Kidney (tissue), 13 donors: ENCODE measurements at regions not wholly inside any gene's neighbourhood (a gene's known extent, or its start where the extent isn't known, plus 50 kb on each side); places are given as distances from the start of the nearest gene placed in this dataset.

ENCODE experiments used
- DNase-seq, 5 donors: peaks; one replicate each; pipeline ENCODE4 v3.0.0-alpha.2; 2013 to 2020
- FAIRE-seq: peaks from 2 replicates; lab custom pipeline; 2012; peaks lifted over from hg19 to GRCh38; lab: Jason Lieb, UNC
- H3K27ac ChIP-seq, 2 donors: one replicate each; pipeline ENCODE4 v1.7.0; 2013; ENCODE audit warnings: low read depth in 2 of 2, low read length in 2 of 2, inconsistent platforms in 1 of 2
- H3K27me3 ChIP-seq: one replicate; pipeline ENCODE4 v1.7.1; 2013; ENCODE audit warnings: low read length, inconsistent platforms; ENCODE audit not compliant: control insufficient read depth, insufficient read depth
- H3K36me3 ChIP-seq, 3 donors: one replicate each; pipeline versions ENCODE4 v1.7.0 to v1.7.1; 2013; ENCODE audit warnings: low read length in 3 of 3, control low read depth in 1 of 3, inconsistent platforms in 1 of 3; ENCODE audit not compliant: insufficient read depth in 3 of 3, control insufficient read depth in 2 of 3
- H3K4me1 ChIP-seq, 3 donors: one replicate each; pipeline versions ENCODE4 v1.7.0 to v1.7.1; 2013; ENCODE audit warnings: low read length in 3 of 3, inconsistent platforms in 1 of 3, low read depth in 1 of 3; ENCODE audit not compliant: control insufficient read depth in 2 of 3, insufficient read depth in 2 of 3
- H3K4me3 ChIP-seq, 3 donors: one replicate each; pipeline versions ENCODE4 v1.7.0 to v1.8.1; 2013; ENCODE audit warnings: low read length in 3 of 3, control low read depth in 1 of 3, inconsistent platforms in 1 of 3
- H3K9ac ChIP-seq, 3 donors: one replicate each; pipeline versions ENCODE4 v1.7.0 to v1.7.1; 2013; ENCODE audit warnings: low read length in 3 of 3, control low read depth in 1 of 3, inconsistent platforms in 1 of 3
- H3K9me3 ChIP-seq, 3 donors: one replicate each; pipeline versions ENCODE4 v1.7.0 to v1.7.1; 2013; ENCODE audit warnings: low read length in 3 of 3, control low read depth in 1 of 3, inconsistent platforms in 1 of 3; ENCODE audit not compliant: control insufficient read depth in 2 of 3, insufficient read depth in 1 of 3
- CTCF ChIP-seq: IDR thresholded peaks from 3 replicates; pipeline ENCODE4 v1.5.1; 2012; ENCODE audit warnings: mild to moderate bottlenecking, moderate library complexity, borderline replicate concordance; ENCODE audit not compliant: insufficient read depth; ENCODE audit errors: extremely low read depth
- intact Hi-C: fragments of 100-400 bp; cut with DNase I; formaldehyde crosslinking; loops from one replicate; pipeline ENCODE4 v1.11.1; 2022
- donor health status: control.
- donor health status: control.
- donor health status: control.
- donor health status: control.
- donor health status: control.
- donor health status: DM: yes; HTN: yes; CAD: no.
- donor health status: Normal renal cell carcinoma (clear cell type).

- no peaks in the 10 kb centered on the region for H3K36me3 ChIP-seq
- TF ChIP-seq CTCF, result no peak
- no peak overlapping the region for H3K27ac ChIP-seq
- intact Hi-C loops, result no loop called here
- DNase-seq, result no peak
- no peaks in the 10 kb centered on the region for H3K4me1 ChIP-seq
- no peaks in the 10 kb centered on the region for H3K9me3 ChIP-seq
- H3K9ac ChIP-seq, result no peak overlapping the region
- no peak overlapping the region for H3K4me3 ChIP-seq
- no peaks in the 10 kb centered on the region for H3K27me3 ChIP-seq
- FAIRE-seq, result no peak
Observed at GRCh38 chr4:45831692-45832091, 292.2 kb downstream of the GABRG1 start.

- Histone ChIP-seq H3K9me3 (no peaks in the 10 kb centered on the region), H3K4me3 (no peak overlapping the region), H3K4me1 (no peaks in the 10 kb centered on the region), H3K27me3 (no peaks in the 10 kb centered on the region), H3K36me3 (no peaks in the 10 kb centered on the region), H3K9ac (no peak overlapping the region), H3K27ac (no peak overlapping the region)
- no peak for TF ChIP-seq CTCF
- DNase-seq, result no peak
- intact Hi-C loops, result no loop called here
- no peak for FAIRE-seq
Observed at GRCh38 chr4:45803994-45804393, 319.9 kb downstream of the GABRG1 start.

- FAIRE-seq (no peak), DNase-seq (peak in 2 of 5 donors; percentile 43 to 46)
- no peaks in the 10 kb centered on the region for H3K4me1 ChIP-seq
- no peak overlapping the region for H3K27ac ChIP-seq
- no peak for TF ChIP-seq CTCF
- no peak overlapping the region for H3K9ac ChIP-seq
- H3K36me3 ChIP-seq, result no peaks in the 10 kb centered on the region
- intact Hi-C loops, result no loop called here
- H3K9me3 ChIP-seq, result no peaks in the 10 kb centered on the region
- no peaks in the 10 kb centered on the region for H3K27me3 ChIP-seq
- H3K4me3 ChIP-seq, result no peak overlapping the region
Observed at GRCh38 chr4:45795135-45795534, 328.7 kb downstream of the GABRG1 start.

GRCh38 chr4:45778514-45778913 is 345.3 kb downstream of the GABRG1 start:
- Histone ChIP-seq H3K27me3 (no peaks in the 10 kb centered on the region), H3K9ac (no peak overlapping the region), H3K27ac (no peak overlapping the region), H3K9me3 (no peaks in the 10 kb centered on the region), H3K4me1 (no peaks in the 10 kb centered on the region), H3K36me3 (no peaks in the 10 kb centered on the region), H3K4me3 (no peak overlapping the region)
- DNase-seq (no peak), FAIRE-seq (no peak)
- intact Hi-C loops, result no loop called here
- no peak for TF ChIP-seq CTCF
